Skin epidermis (tissue), 12 donors: ENCODE measurements at regions not wholly inside any gene's neighbourhood (a gene's known extent, or its start where the extent isn't known, plus 50 kb on each side); places are given as distances from the start of the nearest gene placed in this dataset.
"Not testable (repeated sequence)": the region's sequence is repeated elsewhere in the genome, so short reads cannot be mapped to it uniquely, and the experiment has no call there.

Source experiments
- H3K27ac ChIP-seq, 21 experiments: fragments of 200-600 bp; sonication (generic) in 11 of 21; one replicate each; pipeline ENCODE4 v1.5.0; 2020; ENCODE audit warnings: mild to moderate bottlenecking in 3 of 21, inconsistent platforms in 2 of 21, moderate library complexity in 2 of 21
- H3K4me3 ChIP-seq, 7 experiments: fragments of 200-600 bp; sonication (generic) in 2 of 7; one replicate each; pipeline ENCODE4 v1.5.0; 2020; ENCODE audit warnings: inconsistent platforms in 2 of 7, mild to moderate bottlenecking in 2 of 7, moderate library complexity in 1 of 7

DNA sequence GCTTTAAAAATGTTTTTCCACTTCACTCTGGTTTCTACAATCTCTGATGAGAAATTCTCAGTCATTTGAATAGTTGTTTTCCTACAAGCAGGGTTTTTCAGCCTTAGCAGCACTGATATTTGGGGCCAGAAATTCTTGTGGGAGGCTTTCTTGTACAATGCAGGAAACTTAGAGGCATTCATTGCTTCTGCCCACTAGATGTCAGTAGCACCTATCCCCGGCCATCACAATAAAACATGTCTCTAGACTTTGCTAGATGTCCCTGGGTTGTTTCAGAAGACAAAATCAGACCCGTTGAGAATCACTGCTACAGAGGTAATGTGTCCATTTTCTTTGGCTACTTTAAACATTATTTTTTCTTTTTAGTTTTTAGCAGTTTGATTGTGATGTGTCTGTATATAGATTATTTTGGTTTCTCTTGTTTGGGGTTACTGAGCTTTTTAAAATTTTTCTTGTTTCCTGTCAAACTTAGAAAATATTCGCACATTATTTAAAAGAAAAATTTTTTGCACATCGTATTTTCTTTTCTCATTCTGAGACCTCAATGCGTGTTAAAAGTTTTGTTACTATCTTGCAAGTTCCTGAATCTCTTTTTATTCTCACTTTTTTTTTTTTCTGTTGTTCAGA lies 60.8 kb upstream of the CCDC179 start:
- Histone ChIP-seq H3K4me3 (no peak overlapping the region), H3K27ac (no peak overlapping the region)

DNA sequence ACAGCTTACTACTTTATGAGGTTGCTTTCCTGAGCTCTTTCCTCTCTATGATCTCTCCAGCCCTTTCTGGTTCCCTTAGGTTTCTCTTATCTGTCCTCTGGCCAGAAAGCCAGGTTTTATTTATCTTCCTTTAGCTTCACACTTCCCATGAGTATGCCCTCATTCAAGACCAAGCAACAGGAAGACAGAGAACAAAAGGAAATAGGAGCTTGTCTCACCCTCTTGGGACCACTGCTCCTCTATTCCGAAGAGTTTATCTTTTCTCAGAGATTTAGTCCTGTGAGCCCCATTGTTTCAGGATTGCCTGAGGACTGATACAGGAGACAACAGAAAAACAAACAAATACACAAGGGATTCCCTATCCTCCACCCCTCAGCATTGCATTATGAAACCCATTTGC lies 62.4 kb upstream of the CCDC179 start:
- no peak overlapping the region for H3K4me3 ChIP-seq
- H3K27ac ChIP-seq: no peak overlapping the region

DNA sequence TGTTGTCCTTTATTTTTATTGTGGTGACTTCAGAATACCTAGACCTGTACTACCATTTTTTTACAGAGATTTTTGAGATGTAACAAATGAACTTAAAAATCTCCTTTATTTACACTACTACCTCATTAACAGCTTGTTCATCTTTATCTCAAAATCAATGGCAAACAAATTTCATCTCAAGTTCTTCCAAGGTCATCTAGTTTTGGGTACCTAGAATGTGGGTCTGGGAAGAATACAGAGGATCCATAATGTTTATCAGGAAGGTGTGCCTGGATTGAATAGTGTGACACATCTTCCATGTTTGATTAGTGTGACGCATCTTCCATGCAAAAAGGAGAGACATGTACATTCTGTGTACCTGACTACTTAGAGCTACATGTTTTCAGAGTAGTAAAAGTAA lies 63.3 kb upstream of the CCDC179 start:
- no peak overlapping the region for H3K4me3 ChIP-seq
- no peak overlapping the region for H3K27ac ChIP-seq

DNA sequence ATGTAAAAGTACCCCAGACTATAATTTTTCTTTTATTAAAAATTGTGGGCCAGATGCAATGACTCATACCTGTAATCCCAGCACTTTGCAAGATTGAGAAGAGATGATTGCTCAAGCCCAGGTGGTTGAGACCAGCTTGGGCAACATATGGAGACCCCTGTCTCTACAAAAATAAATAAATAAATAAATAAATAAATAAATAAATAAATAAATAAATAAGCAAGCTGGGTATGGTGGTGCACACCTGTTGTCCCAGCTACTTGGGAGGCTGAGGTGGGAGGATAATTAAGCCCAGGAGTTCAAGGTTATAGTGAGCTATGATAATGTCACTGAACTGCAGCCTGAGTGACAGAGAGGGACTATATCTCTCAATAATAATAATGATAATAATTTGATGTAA lies 66.1 kb upstream of the CCDC179 start:
- Histone ChIP-seq H3K4me3 (no peak overlapping the region), H3K27ac (no peak overlapping the region)

DNA sequence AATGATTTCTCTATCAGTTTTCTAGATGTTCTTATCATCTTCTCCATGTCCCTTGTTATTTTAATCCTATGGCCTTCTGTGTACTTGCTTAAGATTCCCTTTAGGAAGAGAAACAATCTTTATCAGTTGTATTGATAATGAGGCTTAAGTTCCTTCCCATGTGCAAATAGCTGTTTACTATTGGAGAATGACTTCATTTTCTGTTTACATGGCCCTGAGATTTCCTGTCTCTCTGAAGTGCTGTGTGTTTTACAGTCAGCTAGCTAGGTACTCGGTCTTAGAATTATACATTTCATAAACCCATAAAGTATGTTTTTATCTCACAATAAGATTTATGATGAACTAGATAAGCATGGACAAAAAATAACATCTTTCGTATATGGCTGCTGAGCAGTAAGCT lies 67.5 kb upstream of the CCDC179 start:
- Histone ChIP-seq H3K4me3 (no peak overlapping the region), H3K27ac (no peak overlapping the region)

DNA sequence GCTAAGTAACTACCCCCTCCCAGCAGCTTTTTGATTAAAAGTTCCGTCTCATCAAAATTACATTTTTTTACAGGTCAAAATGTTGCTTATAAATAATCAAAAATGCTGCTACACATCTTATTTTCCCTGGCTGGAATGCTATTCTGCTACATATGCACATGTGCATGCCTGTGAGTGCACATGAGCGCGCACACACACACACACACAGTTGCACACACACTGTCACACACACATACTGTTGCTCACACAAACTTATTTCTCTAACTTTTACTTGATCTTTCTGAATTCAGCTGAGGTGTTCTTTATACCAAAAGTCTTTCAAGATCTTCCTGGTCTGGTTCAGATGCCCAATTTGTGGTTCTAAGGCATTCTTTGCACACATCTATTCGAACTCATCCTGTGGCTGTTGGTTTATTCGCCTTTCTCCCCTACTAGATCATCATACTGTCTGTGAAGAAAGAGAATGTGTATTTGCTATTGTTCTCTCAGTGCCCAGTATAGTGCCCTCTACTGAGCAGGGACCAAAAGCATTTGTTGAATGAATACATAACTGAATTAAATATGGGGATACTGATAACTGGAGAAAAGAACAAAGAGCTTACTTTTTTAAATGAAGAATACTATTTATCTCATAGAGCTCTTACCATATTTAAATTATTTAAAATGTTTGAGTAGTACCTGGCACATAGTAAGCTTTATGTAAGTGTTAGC lies 68.1 kb upstream of the CCDC179 start:
- H3K27ac ChIP-seq: no peak overlapping the region

DNA sequence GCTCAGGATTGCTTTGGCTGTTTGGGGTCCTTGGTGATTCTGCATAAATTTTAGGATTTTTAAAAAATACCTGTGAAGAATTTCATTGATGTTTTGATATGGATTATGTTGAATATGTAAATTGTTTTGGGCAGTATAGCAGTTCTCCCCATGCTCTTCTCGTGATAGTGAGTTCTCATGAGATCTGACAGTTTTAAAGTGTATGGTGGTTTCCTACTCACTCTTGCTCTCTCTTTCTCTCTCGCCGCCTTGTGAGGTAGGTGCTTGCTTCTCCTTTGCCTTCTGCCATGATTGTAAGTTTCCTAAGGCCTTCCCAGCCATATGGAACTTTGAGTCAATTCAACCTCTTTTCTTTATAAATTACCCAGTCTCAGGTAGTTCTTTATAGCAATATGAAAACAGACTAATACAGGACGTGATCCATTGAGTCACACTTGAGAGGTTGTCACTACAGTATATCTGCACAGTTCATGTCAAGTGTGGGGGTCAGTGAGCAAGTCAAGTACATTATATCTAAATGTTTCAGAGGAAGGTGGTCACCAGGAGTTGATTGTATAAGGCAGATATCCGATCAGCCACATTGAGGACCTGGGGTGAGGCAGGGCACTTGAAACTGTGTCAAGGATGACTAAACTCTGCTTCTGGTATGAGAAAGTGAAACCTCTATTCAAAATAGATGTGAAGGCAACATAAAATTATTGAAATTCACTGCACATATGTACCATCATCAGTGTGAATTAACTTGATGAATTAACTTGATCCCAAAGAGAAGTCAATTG lies 70.7 kb upstream of the CCDC179 start:
- Histone ChIP-seq H3K27ac (no peak overlapping the region), H3K4me3 (no peak overlapping the region)

More for the DNA sequence above, 68.1 kb upstream of the CCDC179 start:
- no peak overlapping the region for H3K4me3 ChIP-seq

DNA sequence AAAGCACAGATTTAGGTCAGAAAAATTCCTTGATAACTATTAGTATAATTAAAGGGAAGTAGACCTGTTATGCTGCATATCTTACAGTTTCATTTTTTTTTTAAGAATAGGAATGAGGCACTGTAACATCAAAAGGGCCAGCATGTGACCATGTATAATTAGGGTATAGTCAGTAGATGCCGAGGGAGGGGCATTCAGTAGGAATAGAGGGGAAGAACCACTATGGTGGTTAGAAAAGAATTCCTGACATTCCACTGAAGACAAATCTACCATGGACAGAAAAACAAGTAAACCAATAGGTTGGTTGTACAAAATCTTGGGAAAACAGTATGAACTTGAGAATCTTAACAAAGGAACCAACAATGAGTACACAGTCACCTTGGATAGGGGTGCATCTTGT lies 78.4 kb upstream of the CCDC179 start:
- no peak overlapping the region for H3K4me3 ChIP-seq
- H3K27ac ChIP-seq: no peak overlapping the region

DNA sequence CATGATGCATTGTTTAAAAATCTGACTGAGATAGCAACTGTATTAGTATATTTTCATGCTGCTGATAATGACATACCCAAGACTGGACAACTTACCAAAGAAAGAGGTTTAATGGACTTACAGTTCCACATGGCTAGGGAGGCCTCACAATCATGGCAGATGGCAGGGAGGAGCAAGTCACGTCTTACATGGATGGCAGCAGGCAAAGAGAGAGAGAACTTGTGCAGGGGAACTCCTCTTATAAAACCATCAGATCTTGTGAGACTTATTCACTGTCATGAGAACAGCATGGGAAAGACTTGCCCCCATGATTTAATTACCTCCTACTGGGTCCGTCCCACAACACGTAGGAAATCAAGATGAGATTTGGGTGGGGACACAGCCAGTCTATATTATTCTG lies 81.3 kb upstream of the CCDC179 start:
- H3K4me3 ChIP-seq, H3K27ac ChIP-seq: not testable (repeated sequence)

DNA sequence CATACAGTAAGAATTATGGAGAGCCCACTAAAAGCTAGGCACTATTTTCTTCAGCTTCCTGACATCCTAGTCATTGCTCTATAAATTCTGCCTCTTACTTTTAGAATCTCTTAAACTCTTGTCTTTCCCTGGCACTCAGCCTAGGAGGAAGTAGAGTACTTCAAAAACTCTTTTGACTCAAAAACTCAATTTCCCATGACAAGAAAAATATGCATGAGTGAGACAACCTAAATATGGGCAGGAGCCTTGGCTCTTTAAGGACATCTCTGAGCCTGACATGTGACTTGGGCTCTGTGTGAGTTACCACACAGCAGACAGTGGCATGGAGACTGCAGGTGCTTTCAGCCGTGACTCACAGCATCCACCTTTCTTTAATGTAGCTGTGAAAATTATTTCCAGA lies 97.5 kb upstream of the CCDC179 start:
- H3K27ac ChIP-seq: no peak overlapping the region
- no peak overlapping the region for H3K4me3 ChIP-seq

DNA sequence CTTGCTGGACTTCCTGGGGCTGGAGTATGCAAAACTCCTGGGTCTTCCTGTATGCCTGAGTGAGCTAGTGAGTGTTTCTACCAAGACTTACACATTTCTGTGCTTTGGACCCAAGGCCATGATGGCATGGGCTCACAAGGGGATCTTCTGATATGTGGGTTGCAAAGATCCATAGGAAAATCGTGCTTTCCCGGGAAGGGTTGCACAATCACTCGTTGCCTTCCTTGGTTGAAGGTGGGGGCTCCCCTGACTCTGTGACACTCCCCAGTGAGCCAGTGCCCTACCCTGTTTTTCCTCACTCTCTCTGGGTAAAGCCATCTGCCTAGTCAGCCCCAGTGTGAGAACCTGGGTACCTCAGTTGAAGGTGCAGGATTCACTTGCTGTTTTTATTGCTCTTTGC lies 114.0 kb upstream of the CCDC179 start:
- Histone ChIP-seq H3K4me3 (no peak overlapping the region), H3K27ac (no peak overlapping the region)

DNA sequence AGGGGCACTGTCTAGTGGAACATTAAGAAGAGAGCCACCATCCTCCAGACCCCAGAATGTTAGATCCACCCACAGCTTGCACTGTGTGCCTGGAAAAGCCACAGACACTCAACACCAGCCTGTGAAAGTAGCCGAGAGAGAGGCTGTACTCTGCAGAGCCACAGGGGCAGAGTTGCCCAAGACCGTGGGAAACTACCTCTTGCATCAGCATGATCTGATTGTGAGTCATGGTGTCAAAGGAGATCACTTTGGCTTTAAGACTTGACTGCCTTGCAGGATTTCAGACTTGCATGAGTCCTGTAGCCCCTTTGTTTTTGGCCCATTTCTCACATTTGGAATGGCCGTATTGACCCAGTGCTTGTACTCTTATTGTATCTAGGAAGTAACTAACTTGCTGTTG lies 115.9 kb upstream of the CCDC179 start:
- Histone ChIP-seq H3K27ac (no peak overlapping the region), H3K4me3 (no peak overlapping the region)

DNA sequence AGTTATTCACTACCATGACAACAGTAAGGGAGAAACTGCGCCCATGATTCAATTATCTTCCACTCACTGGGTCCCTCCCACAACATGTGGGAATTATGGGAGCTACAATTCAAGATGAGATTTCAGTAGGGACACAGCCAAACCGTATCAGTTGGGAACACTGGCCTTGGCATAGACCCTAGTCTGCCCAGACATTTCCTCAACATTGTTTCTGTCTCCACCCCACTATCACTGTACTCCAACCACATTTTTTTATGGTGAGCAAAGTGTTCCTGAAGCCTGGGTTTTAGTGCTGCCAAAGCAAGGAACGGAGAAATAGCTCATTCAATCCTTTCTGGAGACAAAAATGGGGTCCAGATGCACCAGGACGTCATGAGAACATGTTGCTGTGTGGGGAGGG lies 122.6 kb upstream of the CCDC179 start:
- no peak overlapping the region for H3K27ac ChIP-seq
- no peak overlapping the region for H3K4me3 ChIP-seq

DNA sequence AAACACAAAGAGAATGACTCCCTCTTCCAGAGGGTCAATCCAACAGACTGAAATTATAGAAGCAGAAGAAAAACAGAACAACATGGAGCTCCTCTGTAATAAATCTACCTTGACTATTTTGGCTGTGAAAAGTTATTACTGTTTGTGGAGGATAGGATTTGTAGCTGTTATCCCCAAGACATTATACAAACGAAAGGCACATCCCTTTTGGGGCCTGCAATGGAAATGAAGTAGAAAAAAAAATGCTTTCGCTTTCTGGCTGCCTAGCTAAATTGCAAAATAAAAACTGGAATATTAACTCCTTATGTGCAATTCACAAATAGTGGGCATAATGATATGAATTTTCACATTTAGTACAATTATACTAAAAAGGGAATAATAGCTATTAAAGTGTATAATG lies 123.8 kb upstream of the CCDC179 start:
- H3K4me3 ChIP-seq: no peak overlapping the region
- H3K27ac ChIP-seq: no peak overlapping the region

DNA sequence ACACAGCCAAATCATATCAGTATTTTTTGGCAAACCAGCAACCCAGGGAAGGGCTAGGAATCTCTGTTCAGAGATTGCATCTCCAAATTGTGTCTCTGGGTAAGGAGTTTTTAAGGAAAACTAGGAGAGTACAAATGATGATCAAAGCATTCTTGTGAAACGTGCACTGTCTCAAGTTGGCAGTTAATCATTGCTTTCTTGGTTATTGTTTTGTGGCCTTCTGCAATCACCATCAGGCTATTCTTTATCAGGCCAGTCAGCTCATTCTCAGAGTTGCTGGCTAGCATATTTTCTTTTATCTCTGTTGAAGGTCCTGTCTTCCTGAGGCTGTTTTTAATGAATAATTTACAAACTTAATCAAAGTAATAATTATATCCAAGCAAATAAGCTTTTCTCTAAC lies 129.1 kb upstream of the CCDC179 start:
- Histone ChIP-seq H3K4me3 (no peak overlapping the region), H3K27ac (no peak overlapping the region)

DNA sequence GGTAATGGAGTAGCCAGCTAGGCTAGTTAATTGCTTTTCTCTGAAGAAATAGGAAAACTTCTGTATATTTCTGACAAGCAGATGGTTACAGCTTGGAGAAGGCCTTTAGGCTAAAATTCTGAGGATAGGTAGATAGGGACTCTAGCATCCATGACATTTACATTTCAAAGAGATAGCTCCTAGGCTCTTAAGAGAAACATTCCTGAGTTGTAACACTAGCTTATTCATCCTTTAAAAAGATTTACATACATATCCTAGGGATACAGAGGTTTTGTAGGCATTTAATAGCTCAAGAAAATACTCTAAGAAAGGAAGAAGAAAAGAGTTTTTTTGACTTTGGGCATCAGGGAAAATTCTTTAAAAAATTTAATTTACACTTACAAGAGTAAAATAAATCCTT lies 130.9 kb upstream of the CCDC179 start:
- Histone ChIP-seq H3K27ac (no peak overlapping the region), H3K4me3 (no peak overlapping the region)

DNA sequence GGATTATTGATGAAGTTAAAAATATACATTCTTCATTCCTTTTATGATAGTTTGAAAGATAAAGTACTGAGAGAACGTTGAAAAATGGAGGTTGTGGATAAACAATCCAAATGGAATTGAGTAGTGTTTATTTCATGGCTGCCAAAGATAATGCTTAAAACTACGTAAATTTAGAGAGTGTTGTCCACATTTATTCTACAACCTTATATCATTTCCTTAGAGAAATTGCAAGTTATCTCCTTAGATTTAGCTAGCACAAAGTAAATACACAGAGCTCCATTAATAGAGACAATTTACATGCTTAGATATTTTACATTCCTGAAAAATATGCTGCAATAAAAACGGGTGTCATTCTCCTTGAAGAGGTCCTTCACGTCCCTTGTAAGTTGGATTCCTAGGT lies 146.5 kb upstream of the CCDC179 start:
- H3K27ac ChIP-seq: no peak overlapping the region
- H3K4me3 ChIP-seq: no peak overlapping the region

DNA sequence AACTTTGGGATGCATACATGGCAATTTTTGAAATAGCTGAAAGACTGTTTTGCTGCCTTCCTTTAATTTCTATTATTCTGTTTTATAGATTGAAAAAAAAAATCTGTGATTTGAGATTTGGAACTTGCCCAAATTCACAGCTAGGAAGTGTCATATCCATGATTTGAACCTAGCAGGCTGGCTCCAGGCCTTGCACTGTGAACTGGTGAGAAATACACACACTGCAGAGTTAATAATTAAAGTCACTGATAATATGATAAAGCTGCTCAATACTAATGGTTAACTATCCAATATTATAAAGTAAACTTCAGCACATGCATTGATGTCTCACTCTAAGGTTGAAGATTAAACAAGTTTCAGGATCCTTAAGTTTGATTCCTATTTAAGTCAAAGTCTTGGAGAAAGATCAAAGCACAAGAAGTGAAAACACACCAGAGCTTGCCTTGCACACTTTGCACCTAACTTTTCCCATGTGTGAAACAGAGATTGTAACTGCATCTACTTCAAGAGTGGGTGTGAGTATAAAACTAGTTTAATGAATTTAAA lies 150.6 kb upstream of the CCDC179 start:
- H3K4me3 ChIP-seq: no peak overlapping the region

DNA sequence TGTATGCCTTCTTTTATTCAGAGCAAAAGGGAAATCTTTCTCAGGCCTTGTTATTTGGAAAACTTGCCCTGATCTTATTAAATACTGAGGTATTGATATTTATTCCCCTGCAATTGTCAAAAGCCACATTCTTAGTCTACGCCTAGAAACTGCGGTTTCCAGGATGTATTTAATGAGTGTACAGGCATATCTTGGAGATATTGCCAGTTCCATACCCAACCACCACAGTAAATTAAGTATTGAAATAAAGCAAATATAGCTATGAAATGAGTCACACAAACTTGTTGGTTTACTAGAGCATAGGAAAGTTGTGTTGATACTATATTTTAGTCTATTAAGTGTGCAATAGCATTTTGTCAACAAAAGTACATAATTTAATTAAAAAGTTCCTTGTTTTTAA lies 152.7 kb upstream of the CCDC179 start:
- no peak overlapping the region for H3K27ac ChIP-seq
- no peak overlapping the region for H3K4me3 ChIP-seq

More for the DNA sequence above, 150.6 kb upstream of the CCDC179 start:
- no peak overlapping the region for H3K27ac ChIP-seq

DNA sequence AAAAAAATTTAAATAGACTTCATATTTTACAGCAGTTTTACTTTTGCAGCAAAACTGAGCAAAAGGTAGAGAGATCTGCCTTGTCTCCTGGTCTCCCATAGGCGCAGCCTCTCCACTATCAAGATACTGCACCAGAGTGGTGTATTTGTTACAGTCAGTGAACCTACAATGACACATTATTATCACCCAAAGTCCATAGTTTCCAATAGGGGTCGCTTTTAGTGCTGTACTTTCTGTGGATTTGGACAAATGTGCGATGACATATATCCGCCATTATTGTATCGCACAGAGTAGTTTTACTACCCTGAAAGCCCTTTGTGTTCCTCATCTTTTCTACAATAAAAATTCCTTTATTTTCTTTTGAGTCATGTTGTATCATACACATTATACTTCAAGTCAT lies 153.2 kb upstream of the CCDC179 start:
- H3K27ac ChIP-seq: no peak overlapping the region
- H3K4me3 ChIP-seq: no peak overlapping the region

DNA sequence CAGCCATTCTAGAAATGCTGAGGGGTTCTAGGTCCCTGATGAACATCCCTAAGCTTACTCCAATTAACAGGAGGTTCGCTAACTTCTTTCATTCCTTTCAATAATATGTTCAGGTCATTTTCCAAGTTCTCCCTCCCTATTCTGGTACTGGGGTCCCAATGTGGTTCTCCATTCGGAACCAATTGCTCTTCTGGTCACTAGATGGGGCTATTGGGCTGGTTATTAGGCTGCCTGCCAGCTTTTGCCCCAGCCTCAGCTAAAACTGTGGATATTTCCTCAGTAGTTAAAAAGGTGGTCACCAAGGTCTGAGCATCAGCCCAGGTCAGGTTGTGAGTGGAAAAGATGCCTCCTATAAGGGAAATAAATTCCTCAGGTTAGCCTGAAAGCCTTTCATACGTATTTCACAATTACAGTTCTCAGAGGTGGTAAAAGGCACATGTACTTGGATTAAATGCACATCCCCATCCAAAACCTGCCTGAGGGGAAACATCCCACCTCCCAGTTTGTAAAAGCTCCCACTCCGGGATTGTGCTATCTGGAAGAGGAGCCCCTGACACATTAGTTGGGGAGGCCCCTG lies 161.1 kb upstream of the CCDC179 start:
- H3K27ac ChIP-seq: no peak overlapping the region
- H3K4me3 ChIP-seq: no peak overlapping the region
